Neural cell (in vitro differentiated cells): ENCODE measurements at regions not wholly inside any gene's neighbourhood (a gene's known extent, or its start where the extent isn't known, plus 50 kb on each side); places are given as distances from the start of the nearest gene placed in this dataset.

Experiments
- H2AFZ ChIP-seq: fragments of 200-600, 300-800 bp; sonication (generic), shearing (Covaris generic); 2 replicates; pipeline ENCODE4 v1.6.0; 2014; ENCODE audit warnings: low read depth, mild to moderate bottlenecking, antibody characterized with exemption, low read length, moderate library complexity
- H3F3A ChIP-seq: fragments of 200-600 bp; shearing (Covaris generic); 2 replicates; pipeline ENCODE4 v1.6.1; 2016; ENCODE audit warnings: mild to moderate bottlenecking, moderate library complexity, mixed read lengths, antibody characterized with exemption, low read length; ENCODE audit not compliant: insufficient read depth, poor library complexity, severe bottlenecking
- H3K27ac ChIP-seq: fragments of 200-600, 300-800 bp; sonication (generic), shearing (Covaris generic); 2 replicates; pipeline ENCODE4 v1.5.1; 2014; ENCODE audit warnings: mild to moderate bottlenecking, low read length, moderate library complexity
- H3K27me3 ChIP-seq: fragments of 300-800, 200-600 bp; sonication (generic), shearing (Covaris generic); 2 replicates; pipeline ENCODE4 v1.6.0; 2014; ENCODE audit warnings: mild to moderate bottlenecking, low read depth, low read length, moderate library complexity; ENCODE audit not compliant: insufficient read depth
- H3K36me3 ChIP-seq: fragments of 300-800, 200-600 bp; sonication (generic), shearing (Covaris generic); 2 replicates; pipeline ENCODE4 v1.5.1; 2014; ENCODE audit warnings: mild to moderate bottlenecking, antibody characterized with exemption, low read length, moderate library complexity; ENCODE audit not compliant: insufficient read depth
- H3K4me2 ChIP-seq: fragments of 300-800, 200-600 bp; sonication (generic), shearing (Covaris generic); 2 replicates; pipeline ENCODE4 v1.6.0; 2014; ENCODE audit warnings: mild to moderate bottlenecking, low read length
- H3K4me3 ChIP-seq: fragments of 300-800, 200-600 bp; sonication (generic), shearing (Covaris generic); 2 replicates; pipeline ENCODE4 v1.5.1; 2014; ENCODE audit warnings: mild to moderate bottlenecking, low read length, moderate library complexity
- H3K79me2 ChIP-seq: fragments of 200-600 bp; shearing (Covaris generic); replicated peaks from 2 replicates; pipeline ENCODE4 v1.6.0; 2014; ENCODE audit warnings: mild to moderate bottlenecking, low read length, moderate library complexity; ENCODE audit not compliant: insufficient read depth
- H3K9ac ChIP-seq: fragments of 300-800, 200-600 bp; sonication (generic), shearing (Covaris generic); 2 replicates; pipeline ENCODE4 v1.6.1; 2016; ENCODE audit warnings: mild to moderate bottlenecking, low read length, mixed read lengths
- H3K9me2 ChIP-seq: fragments of 200-600 bp; shearing (Covaris generic); 2 replicates; pipeline ENCODE4 v1.6.1; 2016; ENCODE audit warnings: mild to moderate bottlenecking, low read length, mixed read lengths; ENCODE audit not compliant: insufficient read depth
- H3K9me3 ChIP-seq: fragments of 200-600, 300-800 bp; sonication (generic), shearing (Covaris generic); 2 replicates; pipeline ENCODE4 v1.6.1; 2016; ENCODE audit warnings: mild to moderate bottlenecking, mixed run types, low read length, moderate library complexity, mixed read lengths
- H4K20me1 ChIP-seq: fragments of 200-600 bp; shearing (Covaris generic); 2 replicates; pipeline ENCODE4 v1.6.1; 2016; ENCODE audit warnings: mild to moderate bottlenecking, mixed run types; ENCODE audit not compliant: insufficient read depth
- EP300 ChIP-seq: fragments of 450-650 bp; conservative IDR thresholded peaks from 2 replicates; pipeline ENCODE4 v1.6.1; 2014; ENCODE audit warnings: antibody characterized with exemption, mild to moderate bottlenecking, moderate library complexity; ENCODE audit not compliant: poor library complexity, severe bottlenecking
- EZH2 ChIP-seq: fragments of 200-600, 300-800 bp; shearing (Covaris generic), sonication (generic); IDR thresholded peaks from 2 replicates; pipeline ENCODE4 v1.6.1; 2014; ENCODE audit warnings: antibody characterized with exemption, low read length, borderline replicate concordance, mild to moderate bottlenecking; ENCODE audit not compliant: insufficient read depth, poor library complexity, severe bottlenecking
- MXI1 ChIP-seq: fragments of 450-650 bp; conservative IDR thresholded peaks from 2 replicates; pipeline ENCODE4 v1.6.1; 2014; ENCODE audit warnings: antibody characterized with exemption, mild to moderate bottlenecking; ENCODE audit not compliant: poor library complexity, severe bottlenecking
- POLR2AphosphoS5 ChIP-seq: IDR thresholded peaks from 2 replicates; pipeline ENCODE4 v1.6.1; 2012
- RAD21 ChIP-seq: fragments of 450-650 bp; conservative IDR thresholded peaks from 2 replicates; pipeline ENCODE4 v1.6.1; 2014; ENCODE audit warnings: antibody characterized with exemption, mild to moderate bottlenecking, moderate library complexity
- REST ChIP-seq: IDR thresholded peaks from 2 replicates; pipeline ENCODE4 v1.6.1; 2012; ENCODE audit warnings: borderline replicate concordance
- SMC3 ChIP-seq: fragments of 450-650 bp; conservative IDR thresholded peaks from 2 replicates; pipeline ENCODE4 v1.6.1; 2014; ENCODE audit warnings: antibody characterized with exemption, mild to moderate bottlenecking, moderate library complexity; ENCODE audit not compliant: poor library complexity
- TAF1 ChIP-seq: IDR thresholded peaks from 2 replicates; pipeline ENCODE4 v1.6.1; 2012; ENCODE audit warnings: low read depth
- TF ChIP-seq, protein P1 (sequence below): fragments of 450-650 bp; IDR thresholded peaks from 2 replicates; pipeline ENCODE4 v1.5.1; 2014; ENCODE audit warnings: antibody characterized with exemption, mild to moderate bottlenecking, moderate library complexity; ENCODE audit not compliant: poor library complexity, severe bottlenecking

- Histone ChIP-seq H3K9me3 (no peaks in the 10 kb centered on the region), H3K36me3 (no peaks in the 10 kb centered on the region), H3K9ac (no peak overlapping the region), H2AFZ (no peak overlapping the region), H4K20me1 (no peaks in the 10 kb centered on the region), H3F3A (no peaks in the 10 kb centered on the region), H3K27me3 (no peaks in the 10 kb centered on the region), H3K4me2 (no peak overlapping the region), H3K4me3 (no peak overlapping the region), H3K9me2 (no peaks in the 10 kb centered on the region), H3K79me2 (no peaks in the 10 kb centered on the region), H3K27ac (no peak overlapping the region)
- TF ChIP-seq TAF1, result no peak
- TF ChIP-seq EP300, result no peak
- no peak for TF ChIP-seq MXI1
- no peak for TF ChIP-seq RAD21
- TF ChIP-seq EZH2, result no peak
- TF ChIP-seq, protein P1, sequence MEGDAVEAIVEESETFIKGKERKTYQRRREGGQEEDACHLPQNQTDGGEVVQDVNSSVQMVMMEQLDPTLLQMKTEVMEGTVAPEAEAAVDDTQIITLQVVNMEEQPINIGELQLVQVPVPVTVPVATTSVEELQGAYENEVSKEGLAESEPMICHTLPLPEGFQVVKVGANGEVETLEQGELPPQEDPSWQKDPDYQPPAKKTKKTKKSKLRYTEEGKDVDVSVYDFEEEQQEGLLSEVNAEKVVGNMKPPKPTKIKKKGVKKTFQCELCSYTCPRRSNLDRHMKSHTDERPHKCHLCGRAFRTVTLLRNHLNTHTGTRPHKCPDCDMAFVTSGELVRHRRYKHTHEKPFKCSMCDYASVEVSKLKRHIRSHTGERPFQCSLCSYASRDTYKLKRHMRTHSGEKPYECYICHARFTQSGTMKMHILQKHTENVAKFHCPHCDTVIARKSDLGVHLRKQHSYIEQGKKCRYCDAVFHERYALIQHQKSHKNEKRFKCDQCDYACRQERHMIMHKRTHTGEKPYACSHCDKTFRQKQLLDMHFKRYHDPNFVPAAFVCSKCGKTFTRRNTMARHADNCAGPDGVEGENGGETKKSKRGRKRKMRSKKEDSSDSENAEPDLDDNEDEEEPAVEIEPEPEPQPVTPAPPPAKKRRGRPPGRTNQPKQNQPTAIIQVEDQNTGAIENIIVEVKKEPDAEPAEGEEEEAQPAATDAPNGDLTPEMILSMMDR, result no peak
- no peak for TF ChIP-seq REST
- TF ChIP-seq SMC3, result no peak
- TF ChIP-seq POLR2AphosphoS5, result no peak
Observed at GRCh38 chr5:40376566-40376965, 303.1 kb upstream of the PTGER4 start.

- H3K9me2 ChIP-seq, result no peaks in the 10 kb centered on the region
- H3F3A ChIP-seq, result no peaks in the 10 kb centered on the region
- no peaks in the 10 kb centered on the region for H3K9me3 ChIP-seq
- TF ChIP-seq RAD21 (no peak), EZH2 (no peak), POLR2AphosphoS5 (no peak), SMC3 (no peak), TAF1 (no peak), EP300 (no peak), REST (no peak), MXI1 (no peak)
- TF ChIP-seq, protein P1, result no peak
- H3K79me2 ChIP-seq, result no peaks in the 10 kb centered on the region
- no peak overlapping the region for H2AFZ ChIP-seq
- H4K20me1 ChIP-seq, result no peaks in the 10 kb centered on the region
- H3K27ac ChIP-seq, result no peak overlapping the region
- H3K9ac ChIP-seq, result no peak overlapping the region
- no peaks in the 10 kb centered on the region for H3K36me3 ChIP-seq
- H3K4me2 ChIP-seq, result no peak overlapping the region
- H3K27me3 ChIP-seq, result no peaks in the 10 kb centered on the region
- H3K4me3 ChIP-seq, result no peak overlapping the region
Observed at GRCh38 chr5:40374853-40375252, 304.9 kb upstream of the PTGER4 start.
